OCI-LY7 (cell line): ENCODE measurements at regions not wholly inside any gene's neighbourhood (a gene's known extent, or its start where the extent isn't known, plus 50 kb on each side); places are given as distances from the start of the nearest gene placed in this dataset.

Source experiments
- BruUV-seq: library from RNA; stranded (reverse); fragments of 400-500 nt; replicated peaks from 2 replicates; lab custom pipeline; 2021; lab: Mats Ljungman, UMichigan
- CTCF ChIA-PET: fragments of 300-600 bp; sonication (Branson Sonifier 250); formaldehyde crosslinking; loops from one replicate; lab custom pipeline; 2022; ENCODE audit warnings: antibody characterized with exemption; ENCODE audit not compliant: unreplicated experiment; lab: Charles Lee
- POLR2A ChIA-PET: fragments of 300-600 bp; sonication (Branson Sonifier 250); formaldehyde crosslinking; loops from one replicate; lab custom pipeline; 2022; ENCODE audit warnings: antibody characterized with exemption; lab: Charles Lee
- DNase-seq: peaks from one replicate; pipeline ENCODE4 v3.0.0-alpha.2; 2015; ENCODE audit warnings: low spot score
- H2AFZ ChIP-seq: fragments of 200-600 bp; sonication (generic), shearing (Covaris generic); 2 replicates; pipeline ENCODE4 v1.6.1; 2014; ENCODE audit warnings: mild to moderate bottlenecking, antibody characterized with exemption, low read length, moderate library complexity
- H3K27ac ChIP-seq: fragments of 200-600 bp; sonication (generic); 2 replicates; pipeline ENCODE4 v1.5.1; 2014; ENCODE audit warnings: mixed run types, low read depth, mild to moderate bottlenecking, moderate library complexity, low read length, inconsistent platforms; ENCODE audit not compliant: poor library complexity, severe bottlenecking
- H3K36me3 ChIP-seq: fragments of 200-600 bp; sonication (generic); 2 replicates; pipeline ENCODE4 v1.6.1; 2014; ENCODE audit warnings: mild to moderate bottlenecking, antibody characterized with exemption, low read length, moderate library complexity, mixed read lengths; ENCODE audit not compliant: insufficient read depth
- H3K4me1 ChIP-seq: fragments of 200-600 bp; sonication (generic); 2 replicates; pipeline ENCODE4 v1.5.1; 2014; ENCODE audit warnings: mild to moderate bottlenecking, low read length; ENCODE audit not compliant: insufficient read depth, poor library complexity, severe bottlenecking
- H3K4me2 ChIP-seq: fragments of 200-600 bp; sonication (generic); 2 replicates; pipeline ENCODE4 v1.6.1; 2014; ENCODE audit warnings: mild to moderate bottlenecking, low read length
- H3K4me3 ChIP-seq: fragments of 200-600 bp; sonication (generic); 2 replicates; pipeline ENCODE4 v1.5.1; 2014; ENCODE audit warnings: mild to moderate bottlenecking, low read depth, low read length; ENCODE audit not compliant: poor library complexity, severe bottlenecking
- H3K79me2 ChIP-seq: fragments of 200-600 bp; sonication (generic); 2 replicates; pipeline ENCODE4 v1.6.1; 2016; ENCODE audit warnings: low read depth, mild to moderate bottlenecking, low read length, moderate library complexity, mixed read lengths; ENCODE audit not compliant: insufficient read depth
- H3K9me2 ChIP-seq: fragments of 200-600 bp; sonication (generic); 2 replicates; pipeline ENCODE4 v1.6.1; 2016; ENCODE audit warnings: mild to moderate bottlenecking, low read length, mixed read lengths; ENCODE audit not compliant: insufficient read depth
- H3K9me3 ChIP-seq: fragments of 200-600 bp; sonication (generic); 2 replicates; pipeline ENCODE4 v1.6.1; 2014; ENCODE audit warnings: mild to moderate bottlenecking, mixed run types, low read length, mixed read lengths
- H4K20me1 ChIP-seq: fragments of 200-600 bp; sonication (generic); 2 replicates; pipeline ENCODE4 v1.6.1; 2014; ENCODE audit warnings: mild to moderate bottlenecking, antibody characterized with exemption, low read length, moderate library complexity, mixed read lengths; ENCODE audit not compliant: insufficient read depth
- CTCF ChIP-seq: fragments of 200-600 bp; sonication (generic); conservative IDR thresholded peaks from 2 replicates; pipeline ENCODE4 v1.5.1; 2014; ENCODE audit warnings: mild to moderate bottlenecking, antibody characterized with exemption, low read length, moderate library complexity, mixed read lengths
- EZH2phosphoT487 ChIP-seq: fragments of 200-600 bp; sonication (generic); IDR thresholded peaks from 2 replicates; pipeline ENCODE4 v1.6.1; 2018; ENCODE audit warnings: low read depth, borderline replicate concordance, mild to moderate bottlenecking, mixed run types, antibody characterized with exemption, low read length, moderate library complexity, mixed read lengths
- intact Hi-C: fragments of 100-400 bp; cut with micrococcal nuclease; formaldehyde crosslinking; loops from one replicate; pipeline ENCODE4 v1.10.0; 2022; ENCODE audit not compliant: unreplicated experiment

GRCh38 chr16:64398793-64399192 is 723.1 kb downstream of the CDH11 start:
- TF ChIP-seq EZH2phosphoT487 (no peak), CTCF (no peak)
- Histone ChIP-seq H3K79me2 (no peaks in the 10 kb centered on the region), H3K4me2 (no peak overlapping the region), H3K36me3 (no peaks in the 10 kb centered on the region), H3K9me3 (peaks cover 15% of the 10 kb centered on the region; the same call in 1 of the 2 replicates), H3K4me3 (no peak overlapping the region), H2AFZ (no peak overlapping the region), H3K4me1 (no peaks in the 10 kb centered on the region), H4K20me1 (no peaks in the 10 kb centered on the region), H3K9me2 (no peaks in the 10 kb centered on the region), H3K27ac (no peak overlapping the region)
- POLR2A ChIA-PET: interaction anchor here (0.7 to 1.4 kb wide), 3 partner anchors 8 to 45 kb away, joined by 3 to 4 read pairs (median 3); no protein-coding TSS in a partner anchor
- BruUV-seq: no TSS peak
- CTCF ChIA-PET: no interaction called here
- DNase-seq: no peak
- intact Hi-C loops: no loop called here

- Histone ChIP-seq H4K20me1 (no peaks in the 10 kb centered on the region), H3K4me1 (no peaks in the 10 kb centered on the region), H3K9me3 (peaks cover 15% of the 10 kb centered on the region; the same call in 1 of the 2 replicates), H3K4me2 (no peak overlapping the region), H2AFZ (no peak overlapping the region), H3K27ac (no peak overlapping the region), H3K36me3 (no peaks in the 10 kb centered on the region), H3K9me2 (no peaks in the 10 kb centered on the region), H3K79me2 (no peaks in the 10 kb centered on the region), H3K4me3 (no peak overlapping the region)
- no TSS peak for BruUV-seq
- ChIA-PET CTCF (no interaction called here), POLR2A (interaction anchor here (0.7 to 1.3 kb wide), 2 partner anchors 9 to 42 kb away, joined by 3 to 4 read pairs; no protein-coding TSS in a partner anchor)
- no peak for TF ChIP-seq EZH2phosphoT487
- TF ChIP-seq CTCF: no peak
- DNase-seq: no peak
- intact Hi-C loops: no loop called here
Measured at GRCh38 chr16:64397945-64398508, 723.8 kb downstream of the CDH11 start.

- no peak overlapping the region for H3K4me3 ChIP-seq
- H3K9me3 ChIP-seq: peaks cover 15% of the 10 kb centered on the region; the same call in 1 of the 2 replicates
- no peak for TF ChIP-seq EZH2phosphoT487
- TF ChIP-seq CTCF: no peak
- no peak overlapping the region for H3K4me2 ChIP-seq
- no peaks in the 10 kb centered on the region for H3K79me2 ChIP-seq
- no peaks in the 10 kb centered on the region for H3K9me2 ChIP-seq
- no peak overlapping the region for H2AFZ ChIP-seq
- H3K36me3 ChIP-seq: no peaks in the 10 kb centered on the region
- BruUV-seq: no TSS peak
- POLR2A ChIA-PET: no interaction called here
- no peak overlapping the region for H3K27ac ChIP-seq
- no peak for DNase-seq
- peaks cover 6% of the 10 kb centered on the region for H3K4me1 ChIP-seq
- intact Hi-C loops: no loop called here
- CTCF ChIA-PET: no interaction called here
- H4K20me1 ChIP-seq: no peaks in the 10 kb centered on the region
Measured at GRCh38 chr16:64397042-64397441, 724.8 kb downstream of the CDH11 start.
